HG02610 (cell line): ENCODE measurements at regions not wholly inside any gene's neighbourhood (a gene's known extent, or its start where the extent isn't known, plus 50 kb on each side); places are given as distances from the start of the nearest gene placed in this dataset.
"Not testable (repeated sequence)": the region's sequence is repeated elsewhere in the genome, so short reads cannot be mapped to it uniquely, and the experiment has no call there.

Experiments
- ATAC-seq: cut with Tn5 transposase; IDR thresholded peaks from one replicate; pipeline ENCODE4 v1.9.1; 2021; ENCODE audit warnings: mild to moderate bottlenecking, moderate library complexity; ENCODE audit not compliant: unreplicated experiment

DNA sequence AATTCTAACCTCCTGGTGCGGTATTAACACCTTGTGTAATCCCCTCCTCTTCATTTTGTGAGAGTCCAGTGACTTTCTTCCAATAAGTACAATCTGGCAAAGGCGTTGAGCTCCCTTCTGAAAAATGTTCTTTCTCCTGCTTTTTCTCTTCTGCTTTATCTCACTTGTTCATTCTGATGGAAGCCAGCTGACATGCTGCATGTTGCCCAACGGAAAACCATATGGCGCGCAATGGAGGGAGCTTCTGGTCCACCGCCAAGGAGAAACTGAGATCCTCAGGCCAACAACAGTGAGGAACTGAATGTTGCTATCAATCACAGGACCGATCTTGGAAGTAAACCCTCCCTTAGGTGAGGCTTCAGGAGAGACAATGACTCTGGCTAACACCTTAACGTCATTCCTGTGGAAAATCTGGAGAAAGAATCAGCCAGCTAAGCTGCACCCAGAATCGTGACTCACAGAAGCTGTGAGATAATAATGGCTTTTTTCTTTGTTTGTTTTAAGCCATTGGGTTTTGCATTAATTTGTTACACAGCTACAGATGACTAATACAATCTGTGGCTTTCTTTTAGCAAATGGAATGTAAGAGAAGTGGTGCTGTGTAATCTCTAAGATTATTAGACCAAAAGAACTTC, 1323.9 kb upstream of the DDX18 start:
- no peak for ATAC-seq

GRCh38 chr2:116491292-116491691, 1323.2 kb upstream of the DDX18 start:
- ATAC-seq, result no peak

- ATAC-seq, result no peak
Measured at GRCh38 chr2:116499389-116499788, 1315.1 kb upstream of the DDX18 start.

GRCh38 chr2:116510117-116510671, 1304.3 kb upstream of the DDX18 start:
- ATAC-seq, result peak; percentile 63

GRCh38 chr2:116511426-116511825, 1303.1 kb upstream of the DDX18 start:
- ATAC-seq, result no peak

DNA sequence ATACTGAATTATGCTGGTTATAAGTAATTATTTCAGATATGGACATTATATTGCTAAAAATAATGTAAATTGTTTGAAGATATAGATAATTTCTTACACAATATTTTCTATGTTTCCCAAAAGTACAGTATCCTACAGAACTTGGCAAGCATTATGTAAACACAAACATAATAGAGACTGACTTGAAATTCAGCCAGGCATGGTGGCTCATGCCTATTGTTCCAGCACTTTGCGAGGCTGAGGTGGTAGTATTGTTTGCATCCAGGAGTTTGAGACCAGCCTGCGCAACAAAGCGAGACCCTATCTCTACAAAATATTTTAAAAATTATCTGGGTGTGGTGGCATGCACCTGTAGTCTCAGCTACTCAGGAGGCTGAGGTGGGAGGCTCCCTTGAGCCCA, 1300.5 kb upstream of the DDX18 start:
- ATAC-seq, result no peak

GRCh38 chr2:116517936-116518335, 1296.6 kb upstream of the DDX18 start:
- no peak for ATAC-seq

DNA sequence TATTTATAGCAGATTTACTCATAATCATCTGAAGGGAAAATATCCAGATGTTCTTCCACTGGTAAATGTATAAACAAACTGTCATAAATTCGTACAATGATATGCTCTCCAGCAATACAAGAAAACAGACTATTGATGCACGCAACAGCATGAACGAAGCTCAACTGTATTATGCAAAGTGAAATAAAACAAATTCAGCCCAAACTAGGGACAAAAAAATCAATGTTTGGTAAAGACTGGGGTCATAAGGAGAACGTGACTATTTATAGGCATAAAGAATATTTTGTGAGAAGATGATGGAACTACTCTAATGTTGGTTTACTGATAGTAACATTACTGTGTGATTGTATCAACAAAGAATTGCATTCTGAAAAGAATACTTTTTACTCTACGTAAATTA, 1276.7 kb upstream of the DDX18 start:
- no peak for ATAC-seq

DNA sequence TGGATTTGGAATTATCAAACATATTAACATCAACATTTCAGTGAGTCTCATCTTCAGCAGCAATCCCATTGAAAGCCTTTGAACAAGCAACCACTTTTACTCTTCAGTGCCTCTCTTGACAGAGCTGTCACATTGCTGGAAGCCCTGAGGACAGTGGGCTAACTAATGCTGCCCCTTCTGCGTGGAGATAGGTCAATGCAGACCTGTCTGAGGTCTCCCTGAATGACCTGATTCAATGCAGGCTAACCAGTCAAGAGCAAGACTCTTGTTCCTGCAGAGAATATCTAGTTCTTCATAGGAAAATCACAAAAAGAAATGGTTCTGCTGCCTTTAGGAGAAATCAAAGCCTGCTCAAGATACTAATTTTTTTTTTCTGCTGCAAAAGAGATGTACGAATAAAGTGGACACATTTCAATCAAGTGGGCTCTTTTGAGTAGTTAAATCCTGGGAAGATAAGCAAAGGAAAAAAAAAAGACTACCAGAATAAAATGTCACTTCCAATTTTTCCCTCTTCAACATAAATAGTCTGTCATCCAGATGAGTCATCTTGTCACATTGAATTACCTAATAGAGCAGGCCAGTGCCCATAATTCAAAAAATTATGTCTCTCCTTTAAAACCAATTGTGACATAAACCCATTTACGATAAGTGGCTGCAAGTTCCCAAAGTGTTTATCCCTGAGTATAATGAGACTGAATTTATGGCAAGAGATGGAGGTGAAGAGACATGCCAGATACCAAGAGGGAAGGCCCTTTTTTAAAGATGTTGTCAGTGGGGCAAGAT, 1269.0 kb upstream of the DDX18 start:
- ATAC-seq, result no peak

- ATAC-seq, result not testable (repeated sequence)
Measured at GRCh38 chr2:116552738-116553419, 1261.6 kb upstream of the DDX18 start.

DNA sequence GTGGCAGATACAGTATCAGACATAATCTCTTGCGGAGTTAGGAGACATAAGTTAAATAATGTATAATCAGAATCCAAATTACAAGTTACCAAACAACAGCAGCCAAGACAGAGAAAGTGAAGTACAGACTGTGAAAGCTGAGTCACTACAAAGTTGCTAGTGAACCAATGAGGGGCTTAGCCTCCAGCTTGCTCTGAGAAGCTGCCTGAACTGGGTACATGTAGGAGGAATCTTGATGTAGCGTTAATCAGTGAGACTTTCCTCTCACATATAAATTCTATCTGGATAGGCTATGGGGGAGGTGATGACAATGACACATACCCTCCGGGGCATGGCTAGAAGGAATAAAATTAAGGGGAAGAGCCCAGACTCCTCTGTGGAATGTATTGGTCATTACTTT, 1234.3 kb upstream of the DDX18 start:
- no peak for ATAC-seq

DNA sequence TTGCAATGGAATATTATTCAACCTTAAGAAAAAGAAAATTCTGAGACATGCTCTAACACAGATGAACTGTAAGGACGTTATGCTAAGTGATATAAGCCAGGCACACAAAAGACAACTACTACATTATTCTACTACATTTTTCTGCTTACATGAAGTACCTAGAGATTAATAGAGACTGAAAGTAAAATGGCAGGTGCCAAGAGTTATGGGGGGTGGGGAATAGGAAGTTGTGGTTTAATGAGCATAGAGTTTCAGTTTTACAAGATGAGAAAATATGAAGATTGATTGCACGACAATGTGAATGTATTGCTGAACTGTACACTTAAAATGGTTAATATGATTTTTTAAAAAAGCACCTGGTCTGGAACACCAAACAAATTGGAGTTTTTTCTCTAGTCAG, 1231.6 kb upstream of the DDX18 start:
- ATAC-seq, result no peak

DNA sequence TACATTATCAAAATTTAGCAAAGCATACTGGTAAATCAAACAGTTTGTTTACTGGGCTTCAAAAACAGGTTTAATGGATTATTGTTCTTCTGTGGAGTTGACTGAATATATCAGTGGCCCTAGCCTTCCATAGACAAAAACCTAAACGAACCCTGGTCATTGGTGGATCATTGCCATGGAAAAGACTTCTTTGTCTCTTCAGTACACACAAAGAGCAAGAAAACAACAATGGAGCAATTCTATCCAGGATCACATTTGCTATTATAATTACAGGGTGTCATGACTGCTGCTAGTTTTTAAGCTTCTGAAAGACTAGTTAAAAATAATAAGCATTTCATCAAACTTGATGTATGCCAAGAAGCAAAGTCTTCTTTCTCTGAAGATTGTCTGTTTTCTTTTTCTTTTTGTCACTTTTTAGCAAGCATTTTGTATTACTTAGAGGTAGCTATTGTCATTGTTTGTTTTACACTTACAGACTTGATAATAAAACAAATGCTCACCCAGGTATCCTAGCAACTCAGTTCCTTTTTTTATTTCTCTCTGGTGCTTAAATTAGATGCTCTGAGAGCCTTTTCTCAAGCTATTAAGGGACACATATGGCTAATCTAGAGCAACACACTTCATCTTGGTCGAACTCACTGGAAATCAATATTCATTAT, 1228.7 kb upstream of the DDX18 start:
- ATAC-seq, result no peak

- ATAC-seq, result no peak
Measured at GRCh38 chr2:116586328-116586689, 1228.2 kb upstream of the DDX18 start.
